Tibial artery (tissue), 4 donors: ENCODE measurements at regions not wholly inside any gene's neighbourhood (a gene's known extent, or its start where the extent isn't known, plus 50 kb on each side); places are given as distances from the start of the nearest gene placed in this dataset.
"Not testable (repeated sequence)": the region's sequence is repeated elsewhere in the genome, so short reads cannot be mapped to it uniquely, and the experiment has no call there.

Experiments
- DNase-seq, 2 donors: peaks; one replicate each; pipeline ENCODE4 v3.0.0-alpha.2; 2019
- H3K27ac ChIP-seq, 2 donors: fragments of 200-600 bp; sonication (generic) in 1 of 2; 1 replicate in 1 of 2; 2 replicates in 1 of 2; pipeline ENCODE4 v1.5.1; 2018 to 2019; ENCODE audit warnings: mild to moderate bottlenecking in 1 of 2
- H3K27me3 ChIP-seq, 2 donors: fragments of 200-600 bp; sonication (generic) in 1 of 2; one replicate each; pipeline versions ENCODE4 v1.5.1 to v1.6.0; 2016 to 2019
- H3K36me3 ChIP-seq, 3 donors: fragments of 200-600 bp; sonication (generic) in 2 of 3; one replicate each; pipeline ENCODE4 v1.5.1; 2016 to 2019; ENCODE audit warnings: mild to moderate bottlenecking in 2 of 3
- H3K4me1 ChIP-seq, 4 donors: fragments of 200-600 bp; sonication (generic) in 2 of 4; 1 replicate in 3 of 4; 2 replicates in 1 of 4; pipeline ENCODE4 v1.5.1; 2016 to 2019
- H3K4me3 ChIP-seq, 2 donors: fragments of 200-600 bp; sonication (generic) in 1 of 2; 1 replicate in 1 of 2; 2 replicates in 1 of 2; pipeline ENCODE4 v1.5.1; 2018 to 2019; ENCODE audit warnings: mild to moderate bottlenecking in 2 of 2
- H3K9me3 ChIP-seq, 3 donors: fragments of 200-600 bp; sonication (generic) in 1 of 3; one replicate each; pipeline ENCODE4 v1.5.1; 2016 to 2019
- CTCF ChIP-seq, 2 experiments: fragments of 200-600 bp in 1 of 2; fragments of 450-650 bp in 1 of 2; IDR thresholded peaks; one replicate each; pipeline ENCODE4 v1.5.1; 2017 to 2019; ENCODE audit warnings: antibody characterized with exemption in 2 of 2, mild to moderate bottlenecking in 1 of 2, moderate library complexity in 1 of 2
- intact Hi-C: fragments of 100-400 bp; cut with DNase I; formaldehyde crosslinking; loops from one replicate; pipeline ENCODE4 v1.15.0; 2023; ENCODE audit warnings: low total_unique reads

- Histone ChIP-seq H3K27ac (no peak overlapping the region), H3K4me3 (no peak overlapping the region), H3K4me1 (peaks cover 0 to 18% (median 8%) of the 10 kb centered on the region in 4 donors), H3K36me3 (no peaks in the 10 kb centered on the region), H3K27me3 (no peaks in the 10 kb centered on the region), H3K9me3 (no peaks in the 10 kb centered on the region)
- TF ChIP-seq CTCF (IDR thresholded peaks at IDR 0.05): no peak
- DNase-seq: no peak
- intact Hi-C loops: no loop called here
Measured at GRCh38 chr13:71214357-71214756, 652.6 kb downstream of the DACH1 start.

GRCh38 chr13:71213252-71213821 is 653.7 kb downstream of the DACH1 start:
- DNase-seq: no peak
- Histone ChIP-seq H3K9me3 (no peaks in the 10 kb centered on the region), H3K4me1 (peaks cover 0 to 18% (median 8%) of the 10 kb centered on the region in 4 donors), H3K4me3 (no peak overlapping the region), H3K27ac (no peak overlapping the region), H3K27me3 (no peaks in the 10 kb centered on the region), H3K36me3 (no peaks in the 10 kb centered on the region)
- intact Hi-C loops: no loop called here
- no peak for TF ChIP-seq CTCF (IDR thresholded peaks at IDR 0.05)

GRCh38 chr13:71210861-71211260 is 656.1 kb downstream of the DACH1 start:
- no peak for DNase-seq
- H3K36me3 ChIP-seq: no peaks in the 10 kb centered on the region

GRCh38 chr13:71209217-71209616 is 657.8 kb downstream of the DACH1 start:
- no peak overlapping the region for H3K4me3 ChIP-seq
- peaks cover 0 to 18% (median 8%) of the 10 kb centered on the region in 4 donors for H3K4me1 ChIP-seq
- intact Hi-C loops: no loop called here
- DNase-seq: no peak
- no peaks in the 10 kb centered on the region for H3K9me3 ChIP-seq
- no peaks in the 10 kb centered on the region for H3K27me3 ChIP-seq
- no peak overlapping the region for H3K27ac ChIP-seq
- TF ChIP-seq CTCF (IDR thresholded peaks at IDR 0.05): no peak
- no peaks in the 10 kb centered on the region for H3K36me3 ChIP-seq

More at GRCh38 chr13:71210861-71211260, 656.1 kb downstream of the DACH1 start:
- Histone ChIP-seq H3K9me3 (no peaks in the 10 kb centered on the region), H3K27ac (no peak overlapping the region), H3K4me3 (no peak overlapping the region), H3K27me3 (no peaks in the 10 kb centered on the region), H3K4me1 (peaks cover 0 to 18% (median 8%) of the 10 kb centered on the region in 4 donors)
- intact Hi-C loops: no loop called here
- no peak for TF ChIP-seq CTCF (IDR thresholded peaks at IDR 0.05)

GRCh38 chr13:71184583-71184982 is 682.4 kb downstream of the DACH1 start:
- DNase-seq, H3K27me3 ChIP-seq, intact Hi-C loops: not testable (repeated sequence)

GRCh38 chr13:71183352-71183751 is 683.7 kb downstream of the DACH1 start:
- H3K27ac ChIP-seq, H3K36me3 ChIP-seq, intact Hi-C loops, H3K4me3 ChIP-seq, H3K27me3 ChIP-seq, DNase-seq, H3K4me1 ChIP-seq: not testable (repeated sequence)
- H3K9me3 ChIP-seq: peaks cover 0 to 13% (median 0%) of the 10 kb centered on the region in 3 donors

More at GRCh38 chr13:71184583-71184982, 682.4 kb downstream of the DACH1 start:
- H3K4me3 ChIP-seq, H3K27ac ChIP-seq, H3K36me3 ChIP-seq, H3K4me1 ChIP-seq: not testable (repeated sequence)
- peaks cover 0 to 13% (median 0%) of the 10 kb centered on the region in 3 donors for H3K9me3 ChIP-seq

- no peaks in the 10 kb centered on the region for H3K9me3 ChIP-seq
- no peak overlapping the region for H3K4me3 ChIP-seq
- no peak for TF ChIP-seq CTCF (IDR thresholded peaks at IDR 0.05)
- intact Hi-C loops: no loop called here
- no peak for DNase-seq
- H3K36me3 ChIP-seq: no peaks in the 10 kb centered on the region
- no peaks in the 10 kb centered on the region for H3K27me3 ChIP-seq
- H3K27ac ChIP-seq: no peak overlapping the region
- no peaks in the 10 kb centered on the region for H3K4me1 ChIP-seq
Measured at GRCh38 chr13:71171740-71172139, 695.3 kb downstream of the DACH1 start.
